ENCODE measurements at regions not wholly inside any gene's neighbourhood (a gene's known extent, or its start where the extent isn't known, plus 50 kb on each side); places are given as distances from the start of the nearest gene placed in this dataset.

DNA sequence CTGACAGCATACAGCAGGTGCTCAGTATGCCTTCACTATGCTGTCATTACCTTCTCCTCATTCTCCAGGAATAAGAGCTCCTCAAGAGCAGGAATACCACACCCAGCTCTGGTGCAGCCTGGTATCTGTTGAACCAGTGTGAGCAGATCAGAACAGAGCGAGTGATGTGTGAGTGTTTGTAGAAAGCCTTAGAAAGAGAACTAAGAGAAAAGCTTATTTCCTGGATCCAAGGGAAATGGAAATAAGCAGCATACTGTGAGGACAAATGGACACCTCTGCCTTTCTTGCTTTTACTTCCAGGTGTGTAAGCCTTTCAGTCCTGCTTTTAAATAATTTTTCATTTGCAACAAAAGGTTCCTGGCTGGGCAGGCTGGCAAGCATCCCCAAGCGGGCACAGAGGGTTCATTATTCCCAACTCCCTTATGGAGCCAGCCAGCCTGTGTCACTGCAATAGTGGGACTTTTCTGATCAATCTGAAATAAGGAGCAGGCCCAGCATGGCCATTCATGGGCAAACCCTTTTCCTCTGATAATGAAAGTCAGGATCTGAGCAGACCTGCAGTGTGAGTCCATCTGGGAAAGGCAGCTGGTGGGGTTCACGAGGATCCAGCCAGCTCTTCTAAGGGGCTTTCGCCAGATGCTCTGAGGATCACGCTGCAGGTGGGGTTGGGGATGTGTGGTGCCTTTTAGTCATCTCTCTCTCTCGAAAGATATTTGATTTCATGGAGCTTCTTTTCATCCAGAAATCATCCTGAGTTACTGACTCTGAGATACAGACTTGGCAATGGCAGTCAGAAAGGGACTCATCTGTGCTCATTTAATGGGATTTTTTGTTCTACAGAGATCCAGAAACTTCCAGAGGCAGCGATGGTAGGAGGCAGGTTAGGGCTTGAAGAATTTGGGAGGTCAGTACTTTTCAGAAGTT, 594.9 kb upstream of the CFAP20DC start:
- intact Hi-C loops (cut with DNase I) = no loop called here
- Histone ChIP-seq H3K4me1 (ENCODE audit: insufficient read depth) (peaks cover 5% of the 10 kb centered on the region), H3K4me3 (no peak overlapping the region), H3K27me3 (no peaks in the 10 kb centered on the region), H3K36me3 (no peaks in the 10 kb centered on the region), H3K9me3 (no peaks in the 10 kb centered on the region), H3K27ac (no peak overlapping the region)
- TF ChIP-seq POLR2A (IDR thresholded peaks at IDR 0.05) (no peak), EP300 (IDR thresholded peaks at IDR 0.05) (no peak)
- TF ChIP-seq, protein P1, sequence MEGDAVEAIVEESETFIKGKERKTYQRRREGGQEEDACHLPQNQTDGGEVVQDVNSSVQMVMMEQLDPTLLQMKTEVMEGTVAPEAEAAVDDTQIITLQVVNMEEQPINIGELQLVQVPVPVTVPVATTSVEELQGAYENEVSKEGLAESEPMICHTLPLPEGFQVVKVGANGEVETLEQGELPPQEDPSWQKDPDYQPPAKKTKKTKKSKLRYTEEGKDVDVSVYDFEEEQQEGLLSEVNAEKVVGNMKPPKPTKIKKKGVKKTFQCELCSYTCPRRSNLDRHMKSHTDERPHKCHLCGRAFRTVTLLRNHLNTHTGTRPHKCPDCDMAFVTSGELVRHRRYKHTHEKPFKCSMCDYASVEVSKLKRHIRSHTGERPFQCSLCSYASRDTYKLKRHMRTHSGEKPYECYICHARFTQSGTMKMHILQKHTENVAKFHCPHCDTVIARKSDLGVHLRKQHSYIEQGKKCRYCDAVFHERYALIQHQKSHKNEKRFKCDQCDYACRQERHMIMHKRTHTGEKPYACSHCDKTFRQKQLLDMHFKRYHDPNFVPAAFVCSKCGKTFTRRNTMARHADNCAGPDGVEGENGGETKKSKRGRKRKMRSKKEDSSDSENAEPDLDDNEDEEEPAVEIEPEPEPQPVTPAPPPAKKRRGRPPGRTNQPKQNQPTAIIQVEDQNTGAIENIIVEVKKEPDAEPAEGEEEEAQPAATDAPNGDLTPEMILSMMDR (IDR thresholded peaks at IDR 0.05) = no peak
- DNase-seq = no peak
- WGBS, 3 donors = 73 to 81% (median 77%) methylated on average over 7 of the region's 7 CpGs

DNA sequence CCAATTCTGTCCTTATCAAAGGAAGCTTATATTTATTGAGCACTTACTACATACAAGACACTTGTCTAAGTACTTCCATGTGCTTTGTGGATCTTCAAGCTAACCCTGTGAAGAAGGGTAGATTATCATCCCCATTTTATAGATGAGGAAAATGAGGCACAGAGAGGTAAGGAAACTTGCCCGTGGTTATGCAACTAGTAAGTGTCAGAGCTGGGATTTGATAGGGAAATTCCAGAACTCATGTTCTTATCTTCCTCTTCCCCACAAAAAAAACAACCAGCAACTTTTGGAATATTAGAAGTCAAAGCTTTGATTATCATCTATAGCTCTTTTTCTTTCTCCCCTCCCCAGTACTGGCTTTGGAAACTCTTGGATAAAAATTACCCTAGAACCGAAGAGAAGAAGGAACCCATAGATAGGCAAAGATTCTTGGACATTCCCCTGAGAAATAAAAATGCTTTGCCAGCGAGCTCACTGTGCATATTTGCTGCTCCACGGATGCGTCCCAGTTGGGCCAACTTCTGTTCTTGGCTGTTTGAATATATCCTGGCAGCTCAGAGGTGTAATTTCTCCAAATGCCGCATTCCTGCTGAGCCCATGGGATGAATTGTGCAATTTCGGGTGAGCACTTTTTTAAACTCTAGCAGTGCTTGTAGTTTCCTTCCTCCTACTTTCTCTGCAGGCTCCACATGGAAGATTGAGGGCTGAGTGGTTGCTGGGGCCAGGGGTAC, 591.5 kb upstream of the CFAP20DC start:
- no peak overlapping the region for H3K27ac ChIP-seq
- intact Hi-C loops (cut with DNase I) = no loop called here
- H3K27me3 ChIP-seq = no peaks in the 10 kb centered on the region
- no peaks in the 10 kb centered on the region for H3K9me3 ChIP-seq
- WGBS, 3 donors = 19 to 23% (median 22%) methylated on average over 7 of the region's 7 CpGs
- peaks cover 5% of the 10 kb centered on the region for H3K4me1 ChIP-seq (ENCODE audit: insufficient read depth)
- no peak overlapping the region for H3K4me3 ChIP-seq
- H3K36me3 ChIP-seq = no peaks in the 10 kb centered on the region
- peak in 1 of 5 donors; percentile 26 for DNase-seq
- TF ChIP-seq EP300 (IDR thresholded peaks at IDR 0.05) = no peak
- TF ChIP-seq, protein P1 (IDR thresholded peaks at IDR 0.05) = no peak
- TF ChIP-seq POLR2A (IDR thresholded peaks at IDR 0.05) = no peak

DNA sequence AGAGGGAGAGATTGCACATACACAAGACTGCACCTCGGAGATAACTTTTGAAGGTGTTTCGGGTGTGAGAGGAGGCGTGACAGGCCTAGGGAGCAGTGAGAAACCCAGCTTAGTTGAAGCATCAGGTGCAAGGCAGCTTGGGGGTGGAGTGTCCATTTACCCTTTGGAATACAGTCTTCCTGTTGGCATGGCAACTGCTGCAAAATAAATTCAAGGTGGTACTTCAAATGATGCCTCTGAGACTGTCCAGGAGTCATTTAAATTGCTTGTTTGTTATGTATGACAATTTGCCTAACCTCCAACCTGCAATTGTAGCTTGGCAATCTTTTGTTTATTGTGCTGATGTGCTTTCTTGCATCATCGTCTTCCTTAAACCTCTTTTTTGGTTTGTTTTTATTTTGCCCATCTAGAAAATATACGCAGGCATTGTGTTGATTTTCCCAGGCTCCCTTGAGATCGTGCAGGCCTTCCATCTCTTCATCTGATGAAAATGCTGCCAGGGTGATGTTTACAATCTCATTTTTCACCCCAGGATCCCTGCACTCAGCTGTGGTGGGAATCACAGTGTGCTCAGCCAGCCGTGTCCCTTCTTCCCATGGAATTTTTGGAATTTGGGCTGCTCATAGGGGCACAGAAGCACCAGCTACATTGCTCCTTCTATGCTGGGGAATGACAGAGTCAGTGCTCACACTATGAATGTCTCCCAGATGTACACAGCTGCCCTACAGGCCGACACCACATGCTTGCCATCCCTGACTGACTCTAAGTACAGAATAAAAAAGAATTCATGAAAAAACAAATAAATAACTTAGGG, 583.1 kb upstream of the CFAP20DC start:
- H3K9me3 ChIP-seq = no peaks in the 10 kb centered on the region
- TF ChIP-seq EP300 (IDR thresholded peaks at IDR 0.05) (no peak), POLR2A (IDR thresholded peaks at IDR 0.05) (no peak)
- TF ChIP-seq, protein P1 (IDR thresholded peaks at IDR 0.05) = no peak
- H3K4me1 ChIP-seq (ENCODE audit: insufficient read depth) = peaks cover 4% of the 10 kb centered on the region
- no peak overlapping the region for H3K4me3 ChIP-seq
- 47 to 56% (median 48%) methylated on average over 8 of the region's 8 CpGs for whole genome bisulfite sequencing, 3 donors
- H3K36me3 ChIP-seq = no peaks in the 10 kb centered on the region
- intact Hi-C loops (cut with DNase I) = no loop called here
- no peak for DNase-seq
- no peaks in the 10 kb centered on the region for H3K27me3 ChIP-seq
- H3K27ac ChIP-seq = no peak overlapping the region

DNA sequence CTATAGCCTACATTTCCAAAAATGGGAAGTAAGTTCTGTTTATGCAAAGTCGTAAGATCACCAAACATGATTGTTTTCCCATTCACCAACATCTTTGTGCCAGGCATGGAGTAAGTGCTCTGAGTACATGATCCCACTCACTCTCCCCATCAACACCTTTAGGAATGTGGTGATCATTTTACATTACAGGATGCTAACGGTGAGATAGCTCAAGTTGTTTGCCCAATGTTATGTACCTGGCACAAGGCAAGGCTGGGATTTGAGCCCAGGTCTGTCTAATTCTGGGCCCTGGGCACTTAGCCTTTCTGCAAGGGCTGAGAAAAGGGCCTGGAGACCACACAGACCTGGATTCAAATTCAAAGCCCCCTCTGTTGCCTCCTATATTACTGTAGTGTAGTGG, 581.7 kb upstream of the CFAP20DC start:
- no peaks in the 10 kb centered on the region for H3K27me3 ChIP-seq
- H3K9me3 ChIP-seq = no peaks in the 10 kb centered on the region
- H3K36me3 ChIP-seq = no peaks in the 10 kb centered on the region
- H3K27ac ChIP-seq = no peak overlapping the region
- no peak for DNase-seq
- no peak overlapping the region for H3K4me3 ChIP-seq
- intact Hi-C loops (cut with DNase I) = no loop called here
- 85 to 90% (median 90%) methylated on average over 2 of the region's 2 CpGs for WGBS, 3 donors
- peaks cover 4% of the 10 kb centered on the region for H3K4me1 ChIP-seq (ENCODE audit: insufficient read depth)
- TF ChIP-seq POLR2A (IDR thresholded peaks at IDR 0.05) (no peak), EP300 (IDR thresholded peaks at IDR 0.05) (no peak)
- TF ChIP-seq, protein P1 (IDR thresholded peaks at IDR 0.05) = no peak
